Memory B cell (primary cell): ENCODE measurements at regions not wholly inside any gene's neighbourhood (a gene's known extent, or its start where the extent isn't known, plus 50 kb on each side); places are given as distances from the start of the nearest gene placed in this dataset.
"Not testable (repeated sequence)": the region's sequence is repeated elsewhere in the genome, so short reads cannot be mapped to it uniquely, and the experiment has no call there.

ENCODE experiments used
- ATAC-seq: fragments of 150-1000 bp; cut with Tn5 transposase; 2 replicates; pipeline ENCODE4 v1.10.0; 2021; ENCODE audit warnings: low read depth, mild to moderate bottlenecking, moderate library complexity
- DNase-seq, 2 donors: peaks; one replicate each; pipeline ENCODE4 v3.0.0; 2022; ENCODE audit warnings: low spot score in 2 of 2
- H3K27ac Mint-ChIP-seq: one replicate; pipeline ENCODE4 v1.8.0; 2022; ENCODE audit warnings: mild to moderate bottlenecking, moderate library complexity, mixed read lengths
- H3K27me3 Mint-ChIP-seq: one replicate; pipeline ENCODE4 v1.8.0; 2022; ENCODE audit warnings: mixed read lengths
- H3K36me3 Mint-ChIP-seq: one replicate; pipeline ENCODE4 v1.8.0; 2022; ENCODE audit warnings: mild to moderate bottlenecking, mixed read lengths
- H3K4me1 Mint-ChIP-seq: one replicate; pipeline ENCODE4 v1.8.0; 2022; ENCODE audit warnings: mixed read lengths
- H3K4me3 Mint-ChIP-seq: one replicate; pipeline ENCODE4 v1.8.0; 2022; ENCODE audit warnings: mild to moderate bottlenecking, moderate library complexity, mixed read lengths
- H3K9me3 Mint-ChIP-seq: one replicate; pipeline ENCODE4 v1.8.0; 2022; ENCODE audit warnings: mixed read lengths

- no peak overlapping the region for H3K4me3 Mint-ChIP-seq
- H3K36me3 Mint-ChIP-seq: no peaks in the 10 kb centered on the region
- DNase-seq (no peak), ATAC-seq (no peak)
- no peak overlapping the region for H3K27ac Mint-ChIP-seq
- H3K27me3 Mint-ChIP-seq: peaks cover 8% of the 10 kb centered on the region
- H3K9me3 Mint-ChIP-seq: no peaks in the 10 kb centered on the region
- no peaks in the 10 kb centered on the region for H3K4me1 Mint-ChIP-seq
These were observed 174.9 kb upstream of the CIBAR2 start for GRCh38 chr16:85286951-85287814.

GRCh38 chr16:85287815-85288109, 175.5 kb upstream of the CIBAR2 start:
- H3K27ac Mint-ChIP-seq, H3K4me1 Mint-ChIP-seq, DNase-seq, H3K27me3 Mint-ChIP-seq, H3K4me3 Mint-ChIP-seq, H3K9me3 Mint-ChIP-seq, H3K36me3 Mint-ChIP-seq, ATAC-seq: not testable (repeated sequence)

- Mint-ChIP-seq H3K9me3 (no peaks in the 10 kb centered on the region), H3K27me3 (peaks cover 8% of the 10 kb centered on the region), H3K4me3 (no peak overlapping the region), H3K27ac (no peak overlapping the region), H3K36me3 (no peaks in the 10 kb centered on the region), H3K4me1 (no peaks in the 10 kb centered on the region)
- ATAC-seq: no peak
- DNase-seq: no peak
These were observed 176.1 kb upstream of the CIBAR2 start for GRCh38 chr16:85288341-85288868.

- H3K9me3 Mint-ChIP-seq: no peaks in the 10 kb centered on the region
- ATAC-seq (no peak), DNase-seq (no peak)
- H3K4me3 Mint-ChIP-seq: no peak overlapping the region
- H3K36me3 Mint-ChIP-seq: no peaks in the 10 kb centered on the region
- H3K4me1 Mint-ChIP-seq: no peaks in the 10 kb centered on the region
- peaks cover 9% of the 10 kb centered on the region for H3K27me3 Mint-ChIP-seq
- no peak overlapping the region for H3K27ac Mint-ChIP-seq
These were observed 176.8 kb upstream of the CIBAR2 start for GRCh38 chr16:85288869-85289660.

GRCh38 chr16:85289760-85290625, 177.7 kb upstream of the CIBAR2 start:
- Mint-ChIP-seq H3K4me3 (no peak overlapping the region), H3K27me3 (peaks cover 8% of the 10 kb centered on the region), H3K27ac (no peak overlapping the region), H3K9me3 (no peaks in the 10 kb centered on the region), H3K4me1 (no peaks in the 10 kb centered on the region), H3K36me3 (no peaks in the 10 kb centered on the region)
- DNase-seq (no peak), ATAC-seq (no peak)

- Mint-ChIP-seq H3K4me1 (no peaks in the 10 kb centered on the region), H3K36me3 (no peaks in the 10 kb centered on the region), H3K27me3 (peaks cover 8% of the 10 kb centered on the region), H3K27ac (no peak overlapping the region), H3K4me3 (no peak overlapping the region), H3K9me3 (no peaks in the 10 kb centered on the region)
- DNase-seq (no peak), ATAC-seq (no peak)
These were observed 178.5 kb upstream of the CIBAR2 start for GRCh38 chr16:85290626-85291301.

DNA sequence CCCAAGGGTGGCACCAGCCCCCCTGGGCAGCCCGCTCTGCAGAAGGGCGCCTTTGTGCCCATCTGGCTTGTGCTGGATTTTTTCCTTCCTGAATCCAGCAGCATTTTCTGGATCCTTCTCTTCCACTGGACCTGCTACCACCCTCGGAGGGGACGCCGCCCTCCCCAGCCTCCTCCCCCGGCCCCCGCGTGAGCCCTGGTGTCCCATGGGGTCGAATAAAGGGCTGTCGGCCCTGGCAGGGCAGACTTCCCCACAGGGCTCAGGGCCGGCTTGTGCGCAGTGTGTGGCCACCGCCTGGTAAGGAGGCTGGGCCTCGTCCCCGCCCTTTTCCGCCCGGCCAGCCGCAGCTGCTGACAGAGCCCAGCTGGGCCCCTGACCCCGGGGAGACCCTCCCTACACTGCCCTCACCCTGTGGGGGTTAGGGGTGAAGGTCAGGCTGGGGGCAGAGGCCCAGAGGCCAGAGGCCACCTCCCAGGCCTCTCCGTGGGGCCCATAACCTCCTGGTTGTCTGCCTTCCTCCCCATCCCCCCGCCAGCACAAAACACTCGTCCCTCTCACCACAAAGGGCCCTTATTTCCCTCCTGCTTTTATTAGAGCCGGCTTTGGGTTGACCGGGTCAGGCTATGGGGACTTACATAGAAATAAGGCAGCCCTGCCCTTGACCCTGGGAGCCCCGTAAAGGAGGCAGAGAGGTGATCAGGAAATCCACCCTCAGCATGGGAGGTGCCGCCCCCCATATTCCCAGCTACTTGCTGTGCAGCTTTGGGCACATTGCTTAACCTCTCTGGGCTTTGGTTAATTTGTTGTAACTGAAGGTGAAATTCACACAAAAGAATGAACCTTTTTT, 179.3 kb upstream of the CIBAR2 start:
- Mint-ChIP-seq H3K36me3 (no peaks in the 10 kb centered on the region), H3K9me3 (no peaks in the 10 kb centered on the region), H3K4me3 (no peak overlapping the region), H3K4me1 (no peaks in the 10 kb centered on the region), H3K27ac (no peak overlapping the region), H3K27me3 (peaks cover 8% of the 10 kb centered on the region)
- DNase-seq: no peak
- no peak for ATAC-seq

GRCh38 chr16:85293458-85293857, 181.2 kb upstream of the CIBAR2 start:
- no peak for ATAC-seq
- Mint-ChIP-seq H3K4me3 (no peak overlapping the region), H3K9me3 (no peaks in the 10 kb centered on the region), H3K4me1 (no peaks in the 10 kb centered on the region), H3K27me3 (peaks cover 6% of the 10 kb centered on the region), H3K27ac (no peak overlapping the region), H3K36me3 (no peaks in the 10 kb centered on the region)
- DNase-seq: no peak

DNA sequence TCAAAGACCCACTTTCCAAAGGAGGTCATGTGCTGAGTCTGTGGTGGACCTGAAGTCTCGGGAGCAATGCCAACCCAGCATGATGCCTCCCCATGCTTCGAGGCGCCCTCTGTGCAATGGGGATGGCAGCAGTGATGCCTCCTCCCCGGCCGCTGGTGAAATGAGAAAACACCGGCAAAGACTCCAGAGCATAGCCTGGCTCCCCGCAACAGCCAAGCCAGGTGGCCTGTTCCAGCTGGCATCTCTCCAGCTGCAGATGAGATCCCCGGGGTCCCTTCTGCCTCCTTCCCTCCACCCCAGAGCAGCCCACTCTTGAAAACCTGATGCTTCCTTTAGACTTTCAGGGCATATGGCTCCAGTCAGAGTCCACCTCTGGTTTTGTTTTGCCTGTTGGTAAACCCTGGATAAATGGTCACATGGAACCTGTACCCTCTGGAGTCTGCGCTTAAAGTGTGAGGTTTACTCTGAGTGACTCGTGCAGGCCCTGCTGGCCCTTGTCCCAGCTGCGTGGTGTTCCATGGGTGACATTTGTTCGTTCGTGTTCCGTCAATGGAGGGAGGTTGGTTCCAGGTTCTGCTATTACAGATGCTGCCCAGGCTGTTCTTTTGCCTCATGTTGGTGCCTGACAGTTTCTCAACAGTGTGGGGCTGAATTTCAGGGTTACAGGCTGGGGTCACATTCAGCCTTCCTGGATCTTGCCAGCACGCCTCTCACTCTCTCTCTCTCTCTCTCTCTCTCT, 181.8 kb upstream of the CIBAR2 start:
- Mint-ChIP-seq H3K4me1 (no peaks in the 10 kb centered on the region), H3K9me3 (no peaks in the 10 kb centered on the region), H3K27ac (no peak overlapping the region), H3K27me3 (peaks cover 6% of the 10 kb centered on the region), H3K36me3 (no peaks in the 10 kb centered on the region), H3K4me3 (no peak overlapping the region)
- ATAC-seq (no peak), DNase-seq (no peak)

DNA sequence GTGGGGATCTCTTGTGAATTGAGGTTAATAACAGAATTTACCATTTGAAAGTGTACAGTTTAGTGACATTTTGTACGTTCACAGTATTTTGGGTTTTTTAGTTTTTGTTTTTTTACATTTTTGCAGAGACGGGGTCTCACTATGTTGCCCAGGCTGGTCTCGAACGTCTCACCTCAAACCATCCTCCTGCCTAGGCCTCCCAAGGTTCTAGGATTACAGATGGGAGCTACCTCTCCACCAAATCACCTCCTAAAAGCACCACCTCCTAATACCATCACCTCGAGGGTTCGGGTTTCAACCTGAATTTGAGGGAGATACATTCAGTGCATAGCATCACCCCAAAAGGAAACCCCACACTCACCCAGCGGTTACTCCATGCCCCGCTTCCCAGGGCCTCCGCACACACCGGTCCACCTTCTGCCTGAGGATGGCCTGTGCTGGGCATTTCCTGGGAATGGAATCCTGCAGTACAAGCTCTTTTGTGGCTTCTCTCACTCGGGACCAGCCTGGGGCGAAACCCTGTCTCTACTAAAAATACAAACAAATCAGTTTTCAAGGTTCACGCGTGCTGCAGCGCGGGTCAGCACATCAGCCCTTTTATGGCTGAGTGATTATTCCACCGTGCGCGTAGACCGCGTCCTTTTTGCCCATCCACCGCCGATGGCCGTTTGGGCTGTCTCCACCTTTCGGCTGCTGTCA, 182.7 kb upstream of the CIBAR2 start:
- H3K27ac Mint-ChIP-seq: no peak overlapping the region
- ATAC-seq: no peak
- H3K4me1 Mint-ChIP-seq: no peaks in the 10 kb centered on the region
- no peaks in the 10 kb centered on the region for H3K36me3 Mint-ChIP-seq
- H3K27me3 Mint-ChIP-seq: peaks cover 7% of the 10 kb centered on the region
- H3K4me3 Mint-ChIP-seq: no peak overlapping the region
- no peaks in the 10 kb centered on the region for H3K9me3 Mint-ChIP-seq
- no peak for DNase-seq

GRCh38 chr16:85296859-85297660, 184.8 kb upstream of the CIBAR2 start:
- peak; percentile 82 for ATAC-seq
- Mint-ChIP-seq H3K4me1 (no peaks in the 10 kb centered on the region), H3K27me3 (peaks cover 8% of the 10 kb centered on the region), H3K9me3 (no peaks in the 10 kb centered on the region), H3K36me3 (no peaks in the 10 kb centered on the region), H3K4me3 (no peak overlapping the region), H3K27ac (no peak overlapping the region)
- DNase-seq: peak; percentile 42 to 67
